GM23338 (cell line): ENCODE measurements at regions not wholly inside any gene's neighbourhood (a gene's known extent, or its start where the extent isn't known, plus 50 kb on each side); places are given as distances from the start of the nearest gene placed in this dataset.

Experiments
- EZH2 ChIP-seq: fragments of 200-600 bp; sonication (generic); IDR thresholded peaks from one replicate; pipeline ENCODE4 v1.8.0; 2017; ENCODE audit warnings: antibody characterized with exemption, mild to moderate bottlenecking, low read depth; ENCODE audit not compliant: unreplicated experiment
- EZH2phosphoT487 ChIP-seq: fragments of 200-600 bp; sonication (generic); IDR thresholded peaks from one replicate; pipeline ENCODE4 v1.8.1; 2018; ENCODE audit warnings: antibody characterized with exemption; ENCODE audit not compliant: unreplicated experiment
- ZNF462 ChIP-seq: fragments of 250-450 bp; sonication (Bioruptor Pico); IDR thresholded peaks from 2 replicates; pipeline ENCODE4 v1.5.0; 2020; ENCODE audit warnings: mild to moderate bottlenecking, moderate library complexity
- TF ChIP-seq, protein P1 (sequence below), 2 experiments: fragments of 200-600 bp in 1 of 2; sonication (generic) in 1 of 2; conservative IDR thresholded peaks; 2 replicates each; pipeline versions ENCODE4 v1.5.1 to v1.6.1; 2016 to 2017; ENCODE audit warnings: antibody characterized with exemption in 2 of 2, low read depth in 2 of 2, mild to moderate bottlenecking in 2 of 2, moderate library complexity in 1 of 2

- TF ChIP-seq ZNF462, result no peak
- TF ChIP-seq, protein P1, sequence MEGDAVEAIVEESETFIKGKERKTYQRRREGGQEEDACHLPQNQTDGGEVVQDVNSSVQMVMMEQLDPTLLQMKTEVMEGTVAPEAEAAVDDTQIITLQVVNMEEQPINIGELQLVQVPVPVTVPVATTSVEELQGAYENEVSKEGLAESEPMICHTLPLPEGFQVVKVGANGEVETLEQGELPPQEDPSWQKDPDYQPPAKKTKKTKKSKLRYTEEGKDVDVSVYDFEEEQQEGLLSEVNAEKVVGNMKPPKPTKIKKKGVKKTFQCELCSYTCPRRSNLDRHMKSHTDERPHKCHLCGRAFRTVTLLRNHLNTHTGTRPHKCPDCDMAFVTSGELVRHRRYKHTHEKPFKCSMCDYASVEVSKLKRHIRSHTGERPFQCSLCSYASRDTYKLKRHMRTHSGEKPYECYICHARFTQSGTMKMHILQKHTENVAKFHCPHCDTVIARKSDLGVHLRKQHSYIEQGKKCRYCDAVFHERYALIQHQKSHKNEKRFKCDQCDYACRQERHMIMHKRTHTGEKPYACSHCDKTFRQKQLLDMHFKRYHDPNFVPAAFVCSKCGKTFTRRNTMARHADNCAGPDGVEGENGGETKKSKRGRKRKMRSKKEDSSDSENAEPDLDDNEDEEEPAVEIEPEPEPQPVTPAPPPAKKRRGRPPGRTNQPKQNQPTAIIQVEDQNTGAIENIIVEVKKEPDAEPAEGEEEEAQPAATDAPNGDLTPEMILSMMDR (conservative IDR thresholded peaks at IDR 0.05; ENCODE audit: low read depth in 2 of 2), result no peak
- TF ChIP-seq EZH2phosphoT487, result no peak
- TF ChIP-seq EZH2, result no peak
These were observed 56.7 kb upstream of the CLPB start (continued) for GRCh38 chr11:72491001-72491400.
